K562 (cell line): ENCODE measurements at regions not wholly inside any gene's neighbourhood (a gene's known extent, or its start where the extent isn't known, plus 50 kb on each side); places are given as distances from the start of the nearest gene placed in this dataset.

ENCODE experiments used
- ATAC-seq: fragments of 200-7000 bp; cut with Tn5 transposase; 3 replicates; pipeline ENCODE4 v1.9.1; 2020; ENCODE audit warnings: moderate library complexity
- BruUV-seq: library from RNA; stranded (reverse); fragments of 400-500 nt; replicated peaks from 2 replicates; lab custom pipeline; 2021; lab: Mats Ljungman, UMichigan
- CTCF ChIA-PET: fragments of 300-600 bp; formaldehyde crosslinking; extraction: SDS; loops from one replicate; lab custom pipeline; 2021; ENCODE audit warnings: low intra/inter-chr PET ratio; lab: Yijun Ruan, JAX
- POLR2A ChIA-PET: fragments of 300-600, 350-650 bp; sonication (Branson Sonifier 250); formaldehyde crosslinking; extraction: SDS; loops from one replicate; lab custom pipeline; 2021; ENCODE audit warnings: antibody characterized with exemption, inconsistent platforms; lab: Yijun Ruan, JAX
- DNase-seq, 4 experiments: peaks; one replicate each; pipeline versions ENCODE4 v3.0.0 to v3.0.0-alpha.2; 2011 to 2018; ENCODE audit warnings: low spot score in 3 of 4, mixed read lengths in 3 of 4; ENCODE audit errors: extremely low read depth in 1 of 4
- FAIRE-seq: peaks from 2 replicates; lab custom pipeline; 2011; peaks lifted over from hg19 to GRCh38; lab: Jason Lieb, UNC
- H2AFZ ChIP-seq: 2 replicates; pipeline ENCODE4 v1.6.0; 2011; ENCODE audit warnings: low read depth, low read length, control low read depth, inconsistent platforms
- H3K27ac ChIP-seq: fragments of 200-600 bp; 3 replicates; pipeline ENCODE4 v1.8.0; 2011; ENCODE audit warnings: low read depth, mild to moderate bottlenecking, control low read depth, inconsistent platforms, low read length, moderate library complexity, mixed read lengths; ENCODE audit errors: extremely low read depth
- H3K27me3 ChIP-seq, 2 experiments: fragments of 300-600 bp in 1 of 2; 2 replicates in 1 of 2; 3 replicates in 1 of 2; pipeline versions ENCODE4 v1.6.0 to v1.8.0; 2011; ENCODE audit warnings: inconsistent platforms in 2 of 2, low read length in 2 of 2, mild to moderate bottlenecking in 1 of 2, mixed read lengths in 1 of 2, moderate library complexity in 1 of 2; ENCODE audit not compliant: control insufficient read depth in 2 of 2, insufficient read depth in 2 of 2
- H3K36me3 ChIP-seq: fragments of 300-600 bp; 3 replicates; pipeline ENCODE4 v1.8.0; 2011; ENCODE audit warnings: mild to moderate bottlenecking, low read length, inconsistent platforms; ENCODE audit not compliant: control insufficient read depth, insufficient read depth
- H3K4me1 ChIP-seq, 2 experiments: fragments of 200-600 bp in 1 of 2; replicated peaks in 1 of 2; 2 replicates in 1 of 2; 3 replicates in 1 of 2; pipeline versions ENCODE4 v1.5.1 to v1.8.0; 2011; ENCODE audit warnings: inconsistent platforms in 2 of 2, low read length in 2 of 2, mild to moderate bottlenecking in 1 of 2, mixed read lengths in 1 of 2, moderate library complexity in 1 of 2; ENCODE audit not compliant: control insufficient read depth in 2 of 2, insufficient read depth in 2 of 2
- H3K4me2 ChIP-seq: 2 replicates; pipeline ENCODE4 v1.6.1; 2011; ENCODE audit warnings: low read length, control low read depth, inconsistent platforms, mixed read lengths; ENCODE audit not compliant: insufficient read depth
- H3K4me3 ChIP-seq: fragments of 200-600 bp; sonication (generic), shearing (Covaris generic); 2 replicates; pipeline ENCODE4 v1.5.1; 2016; ENCODE audit warnings: control low read depth, inconsistent platforms
- H3K79me2 ChIP-seq: fragments of 200-600 bp; 3 replicates; pipeline ENCODE4 v1.8.0; 2011; ENCODE audit warnings: low read length, inconsistent platforms; ENCODE audit not compliant: control insufficient read depth, insufficient read depth
- H3K9ac ChIP-seq, 2 experiments: 2 replicates each; pipeline versions ENCODE4 v1.6.0 to v1.6.1; 2011; ENCODE audit warnings: low read depth in 2 of 2, low read length in 2 of 2, control low read depth in 1 of 2, inconsistent platforms in 1 of 2, mild to moderate bottlenecking in 1 of 2, mixed read lengths in 1 of 2; ENCODE audit not compliant: insufficient read depth in 1 of 2
- H3K9me1 ChIP-seq: one replicate; pipeline ENCODE4 v1.6.0; 2011; ENCODE audit warnings: inconsistent platforms, mild to moderate bottlenecking, low read length, moderate library complexity; ENCODE audit not compliant: control insufficient read depth, insufficient read depth
- H3K9me3 ChIP-seq: replicated peaks from 2 replicates; pipeline ENCODE4 v1.5.1; 2011; ENCODE audit warnings: low read depth, low read length, inconsistent platforms; ENCODE audit not compliant: control insufficient read depth, insufficient read depth
- H4K20me1 ChIP-seq: replicated peaks from 2 replicates; pipeline ENCODE4 v1.6.1; 2011; ENCODE audit warnings: low read length, inconsistent platforms, mixed read lengths; ENCODE audit not compliant: control insufficient read depth, insufficient read depth
- CAMTA2 ChIP-seq: fragments of 250-450 bp; sonication (Bioruptor Pico); conservative IDR thresholded peaks from 2 replicates; pipeline ENCODE4 v1.5.1; 2022
- CEBPB ChIP-seq: fragments of 450-650 bp; IDR thresholded peaks from 2 replicates; pipeline ENCODE4 v1.6.1; 2016; ENCODE audit warnings: missing genetic modification characterization, missing compliant biosample characterization
- EGR1 ChIP-seq: fragments of 450-650 bp; conservative IDR thresholded peaks from 2 replicates; pipeline ENCODE4 v1.6.1; 2017; ENCODE audit warnings: mild to moderate bottlenecking
- FOXK1 ChIP-seq: sonication (generic); formaldehyde crosslinking; IDR thresholded peaks from 2 replicates; pipeline ENCODE4 v1.8.0; 2022; ENCODE audit warnings: missing genetic modification reagents, mild to moderate bottlenecking, borderline replicate concordance
- FOXK2 ChIP-seq, 2 experiments: fragments of 450-650 bp; IDR thresholded peaks in 1 of 2; conservative IDR thresholded peaks in 1 of 2; 2 replicates each; pipeline ENCODE4 v1.6.1; 2016; ENCODE audit warnings: low read depth in 2 of 2, mild to moderate bottlenecking in 1 of 2
- HES1 ChIP-seq: fragments of 450-650 bp; IDR thresholded peaks from 2 replicates; pipeline ENCODE4 v1.6.1; 2016; ENCODE audit warnings: low read depth, mild to moderate bottlenecking, moderate library complexity
- IRF2 ChIP-seq: sonication (generic); formaldehyde crosslinking; IDR thresholded peaks from 2 replicates; pipeline ENCODE4 v1.8.1; 2022; ENCODE audit warnings: mild to moderate bottlenecking, missing genetic modification reagents
- KAT2B ChIP-seq: IDR thresholded peaks from one replicate; pipeline ENCODE4 v1.6.1; 2012; ENCODE audit warnings: low read depth, mild to moderate bottlenecking, control low read depth, inconsistent platforms, low read length, moderate library complexity
- LCOR ChIP-seq: sonication (generic); formaldehyde crosslinking; IDR thresholded peaks from 2 replicates; pipeline ENCODE4 v1.8.0; 2022; ENCODE audit warnings: mild to moderate bottlenecking, missing genetic modification reagents
- MEF2D ChIP-seq: conservative IDR thresholded peaks from 2 replicates; pipeline ENCODE4 v1.6.1; 2016; ENCODE audit warnings: low read depth, missing genetic modification characterization, missing compliant biosample characterization
- NFATC3 ChIP-seq: fragments of 450-650 bp; IDR thresholded peaks from 2 replicates; pipeline ENCODE4 v1.6.1; 2017; ENCODE audit warnings: mild to moderate bottlenecking
- PPARD ChIP-seq: fragments of 250-450 bp; sonication (Bioruptor Pico); IDR thresholded peaks from 2 replicates; pipeline ENCODE4 v1.8.0; 2022; ENCODE audit warnings: inconsistent platforms, mild to moderate bottlenecking, moderate library complexity
- SMAD1 ChIP-seq: fragments of 150-350 bp; IDR thresholded peaks from 2 replicates; pipeline ENCODE4 v1.6.1; 2014; ENCODE audit warnings: low read length, low read depth; ENCODE audit not compliant: partially characterized antibody
- SRF ChIP-seq, 2 experiments: fragments of 250-450, 450-650 bp in 1 of 2; sonication (Bioruptor Pico) in 1 of 2; sonication (generic) in 1 of 2; formaldehyde crosslinking; IDR thresholded peaks; 2 replicates each; pipeline versions ENCODE4 v1.5.0 to v1.5.1; 2020 to 2022; ENCODE audit warnings: mild to moderate bottlenecking in 1 of 2, missing genetic modification reagents in 1 of 2
- TEAD4 ChIP-seq, 2 experiments: sonication (generic) in 1 of 2; formaldehyde crosslinking in 1 of 2; IDR thresholded peaks; 2 replicates each; pipeline versions ENCODE4 v1.6.1 to v1.8.0; 2012 to 2022; ENCODE audit warnings: borderline replicate concordance in 1 of 2, inconsistent platforms in 1 of 2, low read length in 1 of 2, mild to moderate bottlenecking in 1 of 2, missing genetic modification reagents in 1 of 2
- ZNF280A ChIP-seq: fragments of 450-650 bp; IDR thresholded peaks from 2 replicates; pipeline ENCODE4 v1.6.1; 2018; ENCODE audit warnings: mild to moderate bottlenecking, low read depth; ENCODE audit not compliant: partially characterized antibody
- ZNF408 ChIP-seq: fragments of 250-450 bp; sonication (Bioruptor Pico); IDR thresholded peaks from 2 replicates; pipeline ENCODE4 v1.4.0; 2020; ENCODE audit warnings: low read depth, mild to moderate bottlenecking, moderate library complexity
- ZNF444 ChIP-seq: fragments of 250-450 bp; sonication (Bioruptor Pico); IDR thresholded peaks from 2 replicates; pipeline ENCODE4 v1.4.0; 2020; ENCODE audit warnings: mild to moderate bottlenecking, moderate library complexity
- WGBS: fragments of 100-300 bp; shearing (Covaris generic); methylation state at CpG from one replicate; pipeline ENCODE4 v1.1.6; 2016; ENCODE audit warnings: low coverage, mixed read lengths; ENCODE audit not compliant: insufficient coverage; ENCODE audit errors: missing lambda C conversion rate; 5-methylcytosine and 5-hydroxymethylcytosine counted together
- in situ Hi-C: fragments of 300-500 bp; cut with MboI; formaldehyde crosslinking; loops from 4 replicates; pipeline ENCODE4 v1.15.0; 2018; ENCODE audit warnings: inconsistent platforms, mixed read lengths
- intact Hi-C: fragments of 100-400 bp; cut with micrococcal nuclease; formaldehyde crosslinking; loops from 2 replicates; pipeline ENCODE4 v1.14.2; 2022

GRCh38 chr7:119825091-119825655 lies 447.8 kb upstream of the KCND2 start:
- Histone ChIP-seq H4K20me1 (no peaks in the 10 kb centered on the region), H3K4me1 (no peaks in the 10 kb centered on the region), H3K9me3 (no peaks in the 10 kb centered on the region), H3K27ac (no peak overlapping the region), H3K79me2 (peaks cover 40% of the 10 kb centered on the region), H2AFZ (no peak overlapping the region), H3K9me1 (no peaks in the 10 kb centered on the region), H3K36me3 (peaks cover 26% of the 10 kb centered on the region), H3K9ac (no peak overlapping the region), H3K4me2 (no peak overlapping the region), H3K4me3 (no peak overlapping the region), H3K27me3 (no peaks in the 10 kb centered on the region)
- DNase-seq (no peak), FAIRE-seq (no peak), ATAC-seq (no peak)
- in situ Hi-C loops: no loop called here
- BruUV-seq: no TSS peak
- intact Hi-C loops: no loop called here
- TF ChIP-seq MEF2D (tag): no peak
- no peak for TF ChIP-seq ZNF408 (CRISPR knock-in tag)
- no peak for TF ChIP-seq ZNF280A
- no peak for TF ChIP-seq ZNF444 (CRISPR knock-in tag)
- no peak for TF ChIP-seq FOXK2 (conservative IDR thresholded peaks at IDR 0.05 in 1 of 2, IDR thresholded peaks at IDR 0.05 in 1 of 2; ENCODE audit: low read depth in 2 of 2)
- TF ChIP-seq IRF2: no peak
- no peak for TF ChIP-seq SRF (CRISPR knock-in tag; IDR thresholded peaks at IDR 0.05)
- TF ChIP-seq TEAD4 (IDR thresholded peaks at IDR 0.05; ENCODE audit: low read length): no peak
- TF ChIP-seq TEAD4 (CRISPR knock-in tag; IDR thresholded peaks at IDR 0.05; ENCODE audit: borderline replicate concordance): no peak
- TF ChIP-seq FOXK1 (CRISPR knock-in tag): no peak
- no peak for TF ChIP-seq PPARD
- no peak for TF ChIP-seq KAT2B
- no peak for TF ChIP-seq SMAD1
- TF ChIP-seq HES1: no peak
- no peak for TF ChIP-seq CAMTA2 (CRISPR knock-in tag)
- no peak for TF ChIP-seq NFATC3
- no peak for TF ChIP-seq EGR1
- no peak for TF ChIP-seq CEBPB (tag)
- no peak for TF ChIP-seq LCOR (CRISPR knock-in tag)
- POLR2A ChIA-PET: interaction anchor here (1.8 kb wide), 1 partner anchor 10 kb away, joined by 6 read pairs; no protein-coding TSS in a partner anchor
- WGBS: 56% methylated on average over 3 of the region's 3 CpGs
- CTCF ChIA-PET: no interaction called here
